ENCODE measurements at regions not wholly inside any gene's neighbourhood (a gene's known extent, or its start where the extent isn't known, plus 50 kb on each side); places are given as distances from the start of the nearest gene placed in this dataset.
"Not testable (repeated sequence)": the region's sequence is repeated elsewhere in the genome, so short reads cannot be mapped to it uniquely, and the experiment has no call there.

GRCh38 chr7:113030489-113030888 is 56.1 kb downstream of the GPR85 start:
- DNase-seq (ENCODE audit: extremely low read depth in 1 of 2, low read depth in 1 of 2), result no peak

DNA sequence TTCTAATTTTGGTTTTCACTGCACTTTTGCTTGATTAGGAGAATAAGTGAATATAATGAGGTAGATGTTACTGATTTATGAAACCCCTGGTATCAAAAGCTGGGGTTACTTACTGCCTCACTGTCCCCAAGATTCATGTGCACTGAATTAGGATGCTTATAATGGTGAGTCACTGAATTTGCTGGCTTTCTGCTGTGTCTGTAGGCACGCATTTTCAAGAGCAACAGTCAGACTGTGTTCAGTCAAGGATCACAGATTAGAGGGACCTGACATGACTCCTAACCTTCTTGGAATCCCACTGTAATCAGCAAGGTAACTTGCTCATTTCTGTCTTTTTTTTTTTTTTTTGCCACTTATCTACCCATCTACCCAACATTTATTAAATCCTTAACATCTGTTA is 59.7 kb downstream of the GPR85 start:
- DNase-seq (ENCODE audit: extremely low read depth in 1 of 2, low read depth in 1 of 2), result no peak

- not testable (repeated sequence) for DNase-seq (ENCODE audit: extremely low read depth in 1 of 2, low read depth in 1 of 2)
Measured at GRCh38 chr7:113017144-113017857, 69.3 kb downstream of the GPR85 start.

DNA sequence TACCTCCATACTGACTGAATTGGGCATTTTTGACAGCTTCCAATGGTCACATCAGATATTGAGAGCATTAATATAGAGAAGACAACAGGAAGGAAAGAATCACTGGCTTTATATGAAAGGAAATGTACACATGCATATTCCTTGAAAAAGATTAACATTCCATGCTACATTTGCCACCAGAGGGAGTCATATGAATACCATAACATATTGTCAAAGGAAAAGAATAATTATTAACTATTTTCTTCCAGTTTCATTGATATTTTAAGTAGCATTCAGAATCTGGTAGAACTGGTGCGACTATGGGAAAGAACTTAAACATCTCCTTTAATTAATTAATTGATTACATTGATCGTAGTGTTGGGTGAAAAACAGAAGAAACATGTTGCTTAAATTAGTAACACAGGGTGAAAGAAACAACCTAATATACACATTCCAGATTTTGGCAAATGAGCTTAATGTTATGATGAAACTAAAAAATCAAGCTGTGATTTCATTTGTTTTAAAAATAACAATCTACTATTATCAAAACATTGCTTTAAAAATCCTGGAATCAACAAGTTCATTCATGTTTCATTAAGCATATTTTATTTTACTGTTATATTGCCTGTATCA is 71.5 kb downstream of the GPR85 start:
- no peak for DNase-seq (ENCODE audit: extremely low read depth in 1 of 2, low read depth in 1 of 2)

GRCh38 chr7:113013761-113014449 is 72.7 kb downstream of the GPR85 start:
- DNase-seq (ENCODE audit: extremely low read depth in 1 of 2, low read depth in 1 of 2), result no peak

GRCh38 chr7:113012862-113013261 is 73.8 kb downstream of the GPR85 start:
- not testable (repeated sequence) for DNase-seq (ENCODE audit: extremely low read depth in 1 of 2, low read depth in 1 of 2)

DNA sequence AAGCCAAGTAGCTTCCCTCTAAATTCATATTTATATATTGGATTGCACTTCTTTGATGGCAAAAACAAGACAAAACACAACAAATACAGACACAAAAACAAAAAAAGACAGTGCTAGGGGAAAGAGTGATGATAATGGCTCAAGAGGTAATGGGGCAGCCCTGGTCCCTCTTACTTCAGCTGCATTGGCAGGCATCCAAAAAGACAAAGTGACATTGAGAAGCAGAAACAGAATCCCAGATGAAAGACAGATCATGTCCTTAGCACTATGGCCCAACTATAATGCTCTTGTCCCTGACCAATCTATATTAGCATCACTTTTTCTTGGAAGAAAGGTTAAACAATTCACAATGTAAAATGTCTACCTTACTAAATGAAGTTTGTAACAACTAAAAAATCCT is 76.2 kb downstream of the GPR85 start:
- DNase-seq (ENCODE audit: extremely low read depth in 1 of 2, low read depth in 1 of 2), result no peak

- no peak for DNase-seq (ENCODE audit: extremely low read depth in 1 of 2, low read depth in 1 of 2)
Measured at GRCh38 chr7:113008755-113009154, 77.9 kb downstream of the GPR85 start.

- DNase-seq (ENCODE audit: extremely low read depth in 1 of 2, low read depth in 1 of 2), result no peak
Measured at GRCh38 chr7:113004726-113005454, 81.7 kb downstream of the GPR85 start.

GRCh38 chr7:113000316-113001020 is 86.2 kb downstream of the GPR85 start:
- no peak for DNase-seq (ENCODE audit: extremely low read depth in 1 of 2, low read depth in 1 of 2)

GRCh38 chr7:112997831-112998230 is 88.8 kb downstream of the GPR85 start:
- no peak for DNase-seq (ENCODE audit: extremely low read depth in 1 of 2, low read depth in 1 of 2)

GRCh38 chr7:112996331-112996871 is 90.2 kb downstream of the GPR85 start:
- DNase-seq (ENCODE audit: extremely low read depth in 1 of 2, low read depth in 1 of 2), result no peak

- no peak for DNase-seq (ENCODE audit: extremely low read depth in 1 of 2, low read depth in 1 of 2)
Measured at GRCh38 chr7:112995059-112995824, 91.4 kb downstream of the GPR85 start.

DNA sequence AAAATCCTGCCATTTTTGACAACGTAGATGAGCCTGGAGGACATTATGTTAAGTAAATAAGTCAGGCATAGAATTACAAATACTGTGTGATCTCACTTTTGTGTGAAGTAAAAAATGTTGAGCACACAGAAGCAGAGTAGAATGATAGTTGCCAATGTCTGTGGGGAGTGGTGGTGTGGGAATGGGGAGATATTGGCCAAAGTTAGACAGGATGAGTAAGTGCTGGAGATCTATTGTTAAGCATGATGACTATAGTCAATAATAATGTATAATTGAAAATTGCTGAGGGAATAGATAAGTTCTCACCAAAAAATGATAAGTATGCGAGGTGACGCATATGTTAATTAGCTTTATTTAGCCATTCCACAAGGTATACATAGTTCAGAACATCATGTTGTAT is 92.0 kb downstream of the GPR85 start:
- DNase-seq (ENCODE audit: extremely low read depth in 1 of 2, low read depth in 1 of 2), result no peak

DNA sequence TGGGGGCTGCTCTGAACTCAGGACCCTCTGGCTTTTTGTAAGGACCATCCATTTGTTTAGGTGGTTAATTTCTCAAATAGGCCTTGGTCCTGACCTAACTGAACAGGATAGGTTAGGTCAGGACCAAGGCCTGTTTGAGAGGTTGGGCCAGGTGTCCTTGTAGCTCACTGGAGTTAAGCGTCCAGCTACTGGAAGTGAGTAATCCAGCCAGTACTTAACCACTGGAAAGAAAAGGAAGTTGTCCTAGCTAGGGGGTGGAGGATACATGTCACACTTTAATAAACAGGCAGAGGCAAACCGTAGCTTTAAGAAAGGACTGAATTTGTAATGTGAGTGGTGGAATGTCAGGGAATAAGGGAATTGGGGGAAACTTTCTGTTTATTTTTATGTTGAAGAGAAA is 96.0 kb downstream of the GPR85 start:
- no peak for DNase-seq (ENCODE audit: extremely low read depth in 1 of 2, low read depth in 1 of 2)

DNA sequence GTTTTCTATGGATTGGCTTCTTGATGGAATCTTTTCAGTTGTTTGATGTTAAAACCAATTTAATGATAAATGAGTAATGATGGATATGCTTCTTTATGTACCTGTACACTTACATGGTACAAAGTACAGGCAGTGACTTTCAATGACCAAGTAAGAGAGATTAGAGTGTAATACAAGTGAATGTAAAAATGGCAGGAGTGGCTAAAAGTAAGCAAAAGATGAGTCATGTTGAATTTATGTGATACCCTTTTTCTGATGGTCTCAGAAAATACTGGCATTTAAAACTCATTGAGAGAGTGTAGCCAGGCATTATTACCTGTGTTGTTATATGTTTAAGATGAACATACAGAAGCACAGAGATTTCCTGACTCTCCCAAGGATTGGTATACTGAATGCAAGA is 97.1 kb downstream of the GPR85 start:
- DNase-seq (ENCODE audit: extremely low read depth in 1 of 2, low read depth in 1 of 2), result no peak

DNA sequence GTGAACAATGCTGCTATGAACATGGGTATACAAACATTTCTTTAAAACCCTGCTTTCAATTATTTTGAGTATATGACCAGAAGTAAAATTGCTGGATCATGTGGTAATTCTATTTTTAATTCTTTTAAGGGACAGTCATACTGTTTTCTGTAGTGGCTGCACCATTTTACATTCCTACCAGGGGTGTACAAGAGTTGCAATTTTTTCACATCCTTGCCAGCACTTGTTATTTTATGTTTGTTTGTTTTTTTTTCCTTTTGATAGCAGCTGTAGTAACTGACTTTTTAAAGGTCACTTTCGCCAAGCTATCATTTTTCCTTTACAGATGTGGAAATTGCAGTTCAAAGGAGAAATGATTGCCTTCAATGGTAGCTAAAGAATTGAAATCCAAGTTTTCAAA is 99.5 kb downstream of the GPR85 start:
- DNase-seq (ENCODE audit: extremely low read depth in 1 of 2, low read depth in 1 of 2), result no peak

DNA sequence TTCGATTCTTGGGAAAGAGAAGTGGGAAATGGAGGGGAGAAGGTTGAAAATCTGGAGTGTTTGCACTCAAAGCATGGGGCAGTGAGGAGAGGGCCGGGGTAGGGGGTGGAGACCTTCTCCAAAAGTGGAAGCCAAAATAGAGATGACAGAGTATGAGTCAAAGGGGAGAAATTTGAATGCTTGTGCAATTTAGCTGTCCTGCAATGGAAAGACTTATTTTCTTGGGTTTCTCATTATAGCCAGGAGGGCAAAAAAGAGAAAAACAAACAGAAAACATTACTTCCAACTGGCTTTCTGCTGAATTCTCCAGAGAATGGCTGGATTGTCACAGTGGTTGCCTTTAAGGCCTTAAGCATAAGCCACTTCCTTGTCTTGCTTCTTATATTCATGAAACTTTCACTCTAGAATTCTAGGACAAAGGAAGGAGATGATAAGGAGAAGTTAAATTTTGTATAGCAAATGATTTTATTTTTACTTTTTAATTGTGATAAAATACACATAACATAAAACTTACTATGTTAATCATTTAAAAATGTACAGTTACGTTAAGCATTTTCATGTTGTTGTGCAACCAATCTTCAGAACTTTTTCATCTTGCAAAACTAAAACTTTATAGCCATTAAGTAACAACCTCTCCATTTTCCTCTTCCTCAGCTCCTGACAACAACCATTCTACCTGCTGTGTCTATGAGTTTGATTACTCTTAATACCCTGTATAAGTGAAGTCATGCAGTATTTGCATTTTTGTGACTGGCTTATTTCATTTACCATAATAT is 100.2 kb downstream of the GPR85 start:
- no peak for DNase-seq (ENCODE audit: extremely low read depth in 1 of 2, low read depth in 1 of 2)

DNA sequence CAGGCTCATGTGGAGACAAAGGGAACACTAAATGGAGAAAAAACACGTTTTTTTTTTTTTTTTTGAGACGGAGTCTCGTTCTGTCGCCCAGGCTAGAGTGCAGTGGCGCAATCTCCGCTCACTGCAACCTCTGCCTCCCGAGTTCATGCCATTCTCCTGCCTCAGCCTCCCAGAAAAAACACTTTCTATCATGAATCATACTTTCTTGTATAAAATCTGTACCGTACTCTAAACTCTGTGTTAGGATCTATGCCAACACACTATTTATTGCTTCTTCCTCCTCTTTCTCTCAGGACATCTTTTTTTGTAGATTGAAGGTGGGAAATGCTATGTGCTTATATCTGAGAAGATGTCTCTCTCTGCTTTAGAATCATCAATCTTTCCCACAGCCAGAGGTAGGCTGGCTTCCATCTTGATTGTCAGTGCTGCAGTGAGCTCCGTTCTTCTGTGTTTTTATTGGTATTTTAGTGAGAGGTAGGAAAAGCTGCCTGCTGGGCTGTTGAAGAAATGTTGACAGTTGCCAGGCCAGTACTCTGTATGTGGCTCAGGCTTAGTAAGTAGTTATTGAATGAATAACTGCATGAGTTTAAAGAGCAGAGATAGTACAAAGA is 101.1 kb downstream of the GPR85 start:
- no peak for DNase-seq (ENCODE audit: extremely low read depth in 1 of 2, low read depth in 1 of 2)

Measured in stimulated activated CD8-positive, alpha-beta memory T cell treated with anti-CD3 and anti-CD28 coated beads, Interleukin-7, amount 100 ng/mL, for 48 hours (primary cell).